ENCODE measurements at regions not wholly inside any gene's neighbourhood (a gene's known extent, or its start where the extent isn't known, plus 50 kb on each side); places are given as distances from the start of the nearest gene placed in this dataset.
A peak's percentile ranks its signal among the peaks of the same experiment; 100 is the strongest.

DNA sequence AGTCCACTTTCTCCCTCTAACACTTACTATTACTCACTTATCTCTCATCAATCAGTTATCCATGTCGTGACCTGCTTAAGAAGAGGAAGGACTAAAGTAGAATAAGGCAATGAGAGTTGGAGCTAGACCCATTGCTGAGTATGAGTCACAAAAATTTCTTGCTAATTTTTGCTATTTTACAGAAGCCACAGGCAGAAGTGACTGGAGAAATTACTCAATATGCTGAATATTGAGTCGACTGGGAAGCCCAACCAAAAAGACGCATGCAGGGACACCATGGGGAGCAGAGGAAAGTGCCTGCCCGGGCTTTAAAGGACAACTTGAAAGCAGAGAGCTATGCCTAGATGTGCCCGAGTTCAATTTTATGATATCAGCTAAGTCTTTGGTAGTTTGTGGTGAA, 115.4 kb upstream of the FOXG1 start:
- peaks cover 37% of the 10 kb centered on the region for H3K4me1 ChIP-seq (ENCODE audit: control insufficient read depth, insufficient read depth, low read length, unreplicated experiment)
- H3K27me3 ChIP-seq (ENCODE audit: insufficient read depth, low read length): no peaks in the 10 kb centered on the region
- H3K4me3 ChIP-seq (ENCODE audit: low read depth, low read length): peak overlapping the region; percentile 31; the same call in 1 of the 2 replicates
- peak overlapping the region; percentile 93 for H3K27ac ChIP-seq (ENCODE audit: low read depth, low read length)
- H3K36me3 ChIP-seq (ENCODE audit: insufficient read depth, low read length): no peaks in the 10 kb centered on the region
- H3K79me2 ChIP-seq (ENCODE audit: control insufficient read depth, insufficient read depth, low read length, unreplicated experiment): no peaks in the 10 kb centered on the region
- H2AFZ ChIP-seq (ENCODE audit: low read length, unreplicated experiment): peak overlapping the region; percentile 47

DNA sequence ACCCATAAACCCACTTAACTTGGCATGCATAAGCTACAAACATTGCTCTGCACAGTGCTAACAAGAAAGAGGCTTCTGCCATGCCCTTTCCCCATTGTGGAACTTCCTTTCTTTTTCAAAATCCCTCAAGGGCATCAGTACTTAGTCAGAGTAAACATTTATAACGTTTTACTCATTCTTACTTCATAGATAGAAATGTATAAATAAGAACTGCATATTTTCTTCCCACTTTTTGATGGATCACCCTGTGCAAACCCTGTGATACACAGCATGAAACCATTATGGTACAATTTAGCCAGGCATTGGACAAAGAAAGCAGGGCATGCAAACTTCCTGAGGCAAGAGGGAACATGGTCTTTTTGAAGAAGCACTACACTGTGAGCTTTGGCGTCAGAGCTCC, 113.8 kb upstream of the FOXG1 start:
- Histone ChIP-seq H3K27me3 (ENCODE audit: insufficient read depth, low read length) (no peaks in the 10 kb centered on the region), H3K27ac (ENCODE audit: low read depth, low read length) (peak overlapping the region; percentile 93), H3K79me2 (ENCODE audit: control insufficient read depth, insufficient read depth, low read length, unreplicated experiment) (no peaks in the 10 kb centered on the region), H3K4me3 (ENCODE audit: low read depth, low read length) (peak overlapping the region; percentile 27), H2AFZ (ENCODE audit: low read length, unreplicated experiment) (peak overlapping the region; percentile 61), H3K4me1 (ENCODE audit: control insufficient read depth, insufficient read depth, low read length, unreplicated experiment) (peaks cover 46% of the 10 kb centered on the region), H3K36me3 (ENCODE audit: insufficient read depth, low read length) (no peaks in the 10 kb centered on the region)

DNA sequence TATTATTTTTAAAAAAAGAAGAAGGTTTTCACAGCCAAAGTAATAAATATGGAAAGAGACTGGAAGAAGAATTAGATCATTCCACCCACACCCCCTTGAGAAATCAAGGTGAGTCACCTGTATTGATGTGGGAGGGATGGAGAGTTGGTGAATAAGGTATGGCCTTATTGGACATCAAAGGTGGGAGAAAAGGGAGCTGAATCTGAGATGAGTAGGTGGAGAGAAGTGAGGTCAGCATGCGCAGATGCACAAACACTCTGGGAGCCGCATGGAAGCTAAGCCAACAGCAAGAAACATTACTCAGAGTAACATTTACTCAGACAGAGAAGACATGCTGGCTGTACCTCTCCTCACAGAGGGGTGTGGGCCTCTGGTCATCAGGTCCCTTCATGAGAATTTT, 113.1 kb upstream of the FOXG1 start:
- H3K27me3 ChIP-seq (ENCODE audit: insufficient read depth, low read length): no peaks in the 10 kb centered on the region
- H3K4me3 ChIP-seq (ENCODE audit: low read depth, low read length): no peak overlapping the region; the same call in 1 of the 2 replicates
- no peaks in the 10 kb centered on the region for H3K36me3 ChIP-seq (ENCODE audit: insufficient read depth, low read length)
- peaks cover 46% of the 10 kb centered on the region for H3K4me1 ChIP-seq (ENCODE audit: control insufficient read depth, insufficient read depth, low read length, unreplicated experiment)
- no peaks in the 10 kb centered on the region for H3K79me2 ChIP-seq (ENCODE audit: control insufficient read depth, insufficient read depth, low read length, unreplicated experiment)
- H3K27ac ChIP-seq (ENCODE audit: low read depth, low read length): peak overlapping the region; percentile 93
- H2AFZ ChIP-seq (ENCODE audit: low read length, unreplicated experiment): peak overlapping the region; percentile 61

DNA sequence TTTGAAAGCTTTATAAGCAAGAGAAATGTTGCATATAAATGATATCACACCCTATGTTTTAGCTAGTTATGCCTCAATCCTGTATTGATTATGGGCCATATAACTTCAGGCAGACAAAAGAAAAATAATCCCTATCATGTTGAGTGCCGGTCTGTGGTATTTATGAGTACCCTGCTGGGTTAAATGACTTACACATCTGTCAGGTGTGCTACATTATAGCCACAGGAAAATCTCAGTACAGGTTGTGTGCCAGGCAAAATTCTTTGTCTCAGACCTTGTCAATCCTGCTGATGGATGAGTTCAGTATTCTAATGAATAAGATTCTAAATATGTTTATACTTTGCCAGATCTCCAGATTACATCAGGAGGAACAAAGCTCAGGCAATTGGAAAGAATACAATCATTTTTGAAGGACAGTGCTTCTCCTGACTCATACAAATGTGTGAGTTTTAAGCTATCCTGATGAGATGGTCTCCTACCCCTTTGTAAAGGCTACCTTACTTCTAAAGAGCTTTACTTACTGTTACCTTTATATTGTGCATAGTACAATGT, 109.8 kb upstream of the FOXG1 start:
- Histone ChIP-seq H3K4me1 (ENCODE audit: control insufficient read depth, insufficient read depth, low read length, unreplicated experiment) (peaks cover 48% of the 10 kb centered on the region), H2AFZ (ENCODE audit: low read length, unreplicated experiment) (no peak overlapping the region), H3K4me3 (ENCODE audit: low read depth, low read length) (no peak overlapping the region), H3K27ac (ENCODE audit: low read depth, low read length) (no peak overlapping the region), H3K36me3 (ENCODE audit: insufficient read depth, low read length) (no peaks in the 10 kb centered on the region), H3K79me2 (ENCODE audit: control insufficient read depth, insufficient read depth, low read length, unreplicated experiment) (no peaks in the 10 kb centered on the region), H3K27me3 (ENCODE audit: insufficient read depth, low read length) (no peaks in the 10 kb centered on the region)

DNA sequence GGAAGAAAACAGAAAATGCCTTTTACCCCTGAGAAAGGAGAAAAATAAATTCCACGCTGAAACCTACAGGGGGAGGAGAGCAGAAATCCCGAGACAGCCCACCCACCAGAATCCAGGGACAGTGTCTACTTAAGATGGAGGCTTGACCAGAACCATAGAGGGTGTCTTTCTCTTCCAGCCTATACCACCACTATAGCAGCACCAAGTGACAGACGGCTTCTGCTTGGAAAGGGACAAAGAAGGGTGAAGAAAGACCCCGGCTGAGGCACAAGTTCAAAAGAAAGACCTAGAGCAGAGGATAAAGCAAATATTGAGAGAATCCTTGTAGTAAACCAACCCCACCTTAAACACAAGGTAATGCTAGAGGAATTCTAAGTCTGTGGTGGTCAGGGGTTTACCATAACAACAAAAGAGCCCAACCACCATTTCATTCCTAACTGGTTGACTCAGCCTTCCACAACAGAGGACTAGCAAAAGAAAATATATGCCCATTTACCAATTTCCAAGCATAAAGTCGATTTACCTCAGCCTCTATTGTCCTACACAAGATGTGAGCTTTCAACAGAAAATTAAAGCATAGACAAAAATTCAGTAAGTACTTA, 105.3 kb upstream of the FOXG1 start:
- Histone ChIP-seq H3K27me3 (ENCODE audit: insufficient read depth, low read length) (no peaks in the 10 kb centered on the region), H3K79me2 (ENCODE audit: control insufficient read depth, insufficient read depth, low read length, unreplicated experiment) (no peaks in the 10 kb centered on the region), H2AFZ (ENCODE audit: low read length, unreplicated experiment) (peak overlapping the region; percentile 20), H3K4me3 (ENCODE audit: low read depth, low read length) (no peak overlapping the region), H3K4me1 (ENCODE audit: control insufficient read depth, insufficient read depth, low read length, unreplicated experiment) (peaks cover 28% of the 10 kb centered on the region), H3K36me3 (ENCODE audit: insufficient read depth, low read length) (no peaks in the 10 kb centered on the region), H3K27ac (ENCODE audit: low read depth, low read length) (peak overlapping the region; percentile 44)

DNA sequence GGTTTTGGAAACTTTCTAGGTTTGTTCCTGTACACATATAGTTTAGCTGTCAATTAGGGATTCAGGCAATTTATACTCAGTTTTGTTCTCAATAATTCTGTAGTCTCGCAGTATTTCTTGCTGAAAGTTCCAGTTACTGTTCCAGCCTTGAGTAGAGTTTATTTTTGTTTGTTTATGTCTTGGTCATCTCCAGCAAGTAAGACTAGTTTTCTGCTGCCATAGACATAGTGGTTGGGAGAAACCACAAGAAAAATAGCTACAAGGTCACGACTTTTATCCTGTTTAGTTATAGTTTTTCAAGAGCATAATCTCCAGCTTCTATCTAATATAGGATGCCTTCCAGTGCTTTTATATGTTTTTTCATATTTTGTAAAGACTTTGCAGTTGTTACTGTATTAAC, 99.6 kb upstream of the FOXG1 start:
- no peaks in the 10 kb centered on the region for H3K27me3 ChIP-seq (ENCODE audit: insufficient read depth, low read length)
- H3K27ac ChIP-seq (ENCODE audit: low read depth, low read length): no peak overlapping the region; the same call in 1 of the 2 replicates
- H3K36me3 ChIP-seq (ENCODE audit: insufficient read depth, low read length): no peaks in the 10 kb centered on the region
- H3K4me1 ChIP-seq (ENCODE audit: control insufficient read depth, insufficient read depth, low read length, unreplicated experiment): peaks cover 39% of the 10 kb centered on the region
- H3K4me3 ChIP-seq (ENCODE audit: low read depth, low read length): no peak overlapping the region; the same call in 1 of the 2 replicates
- H2AFZ ChIP-seq (ENCODE audit: low read length, unreplicated experiment): peak overlapping the region; percentile 26
- no peaks in the 10 kb centered on the region for H3K79me2 ChIP-seq (ENCODE audit: control insufficient read depth, insufficient read depth, low read length, unreplicated experiment)

DNA sequence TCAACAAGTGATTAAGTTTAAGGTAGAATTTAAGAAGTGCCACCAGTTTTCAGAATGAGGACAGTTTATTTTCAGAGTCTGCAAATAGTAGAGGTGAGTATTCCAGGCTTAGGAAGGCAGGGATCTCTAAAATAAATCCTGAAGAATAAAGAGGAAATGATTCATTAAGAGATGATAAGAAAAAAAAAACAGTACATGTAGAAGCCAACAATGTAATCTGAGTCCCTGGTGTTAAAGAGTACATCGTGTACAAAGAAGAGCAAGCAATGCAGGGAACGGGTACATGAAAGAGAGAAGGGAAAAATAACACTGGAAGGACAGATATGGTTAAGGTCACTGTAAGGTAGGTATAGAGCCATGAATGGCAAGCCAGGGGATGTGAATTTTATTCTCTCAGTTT, 95.2 kb upstream of the FOXG1 start:
- H3K4me1 ChIP-seq (ENCODE audit: control insufficient read depth, insufficient read depth, low read length, unreplicated experiment): peaks cover 54% of the 10 kb centered on the region
- peak overlapping the region; percentile 79 for H3K27ac ChIP-seq (ENCODE audit: low read depth, low read length)
- no peaks in the 10 kb centered on the region for H3K27me3 ChIP-seq (ENCODE audit: insufficient read depth, low read length)
- H2AFZ ChIP-seq (ENCODE audit: low read length, unreplicated experiment): peak overlapping the region; percentile 54
- no peaks in the 10 kb centered on the region for H3K36me3 ChIP-seq (ENCODE audit: insufficient read depth, low read length)
- H3K4me3 ChIP-seq (ENCODE audit: low read depth, low read length): peak overlapping the region; percentile 6; the same call in 1 of the 2 replicates
- H3K79me2 ChIP-seq (ENCODE audit: control insufficient read depth, insufficient read depth, low read length, unreplicated experiment): no peaks in the 10 kb centered on the region

DNA sequence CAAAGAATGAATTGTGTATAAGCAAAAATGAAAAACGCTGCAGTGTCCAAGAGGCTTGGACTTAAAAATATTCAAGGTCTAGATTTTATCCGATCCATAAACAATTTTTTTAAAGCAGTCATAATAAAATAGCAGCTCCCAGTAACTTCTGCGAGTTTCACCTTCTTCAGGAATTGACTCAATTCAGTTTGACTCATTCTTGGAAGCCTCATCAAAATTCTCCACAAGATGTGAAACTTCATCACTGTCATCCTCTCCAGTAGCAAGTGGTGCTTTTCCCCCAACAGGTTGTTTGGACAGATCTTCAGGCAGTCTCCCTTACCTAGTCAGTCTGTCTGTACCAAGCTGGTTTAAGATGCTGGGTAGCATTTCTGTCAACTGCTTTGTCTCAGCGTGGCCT, 93.5 kb upstream of the FOXG1 start:
- Histone ChIP-seq H2AFZ (ENCODE audit: low read length, unreplicated experiment) (no peak overlapping the region), H3K36me3 (ENCODE audit: insufficient read depth, low read length) (no peaks in the 10 kb centered on the region), H3K79me2 (ENCODE audit: control insufficient read depth, insufficient read depth, low read length, unreplicated experiment) (no peaks in the 10 kb centered on the region), H3K4me3 (ENCODE audit: low read depth, low read length) (no peak overlapping the region), H3K27ac (ENCODE audit: low read depth, low read length) (peak overlapping the region; percentile 79; the same call in 1 of the 2 replicates), H3K4me1 (ENCODE audit: control insufficient read depth, insufficient read depth, low read length, unreplicated experiment) (peaks cover 48% of the 10 kb centered on the region), H3K27me3 (ENCODE audit: insufficient read depth, low read length) (no peaks in the 10 kb centered on the region)

DNA sequence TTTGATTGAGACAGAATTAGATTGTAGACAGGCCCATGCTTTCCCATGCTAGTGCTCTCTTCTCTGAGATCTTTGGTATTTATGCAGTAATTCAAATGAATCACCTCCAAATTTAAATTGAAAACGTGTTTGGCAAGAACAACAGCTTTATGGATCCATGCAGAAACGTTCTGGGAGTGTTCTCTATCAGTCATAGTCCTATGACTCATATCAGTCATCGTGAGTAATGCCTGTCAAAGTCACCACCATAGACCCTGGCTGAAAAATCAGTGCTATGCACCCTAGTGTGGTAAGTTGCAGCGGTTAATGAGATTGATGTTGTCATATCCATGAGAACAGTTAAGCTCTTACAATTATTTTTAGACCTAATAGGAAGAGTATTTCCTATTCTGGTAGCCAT, 90.1 kb upstream of the FOXG1 start:
- no peaks in the 10 kb centered on the region for H3K79me2 ChIP-seq (ENCODE audit: control insufficient read depth, insufficient read depth, low read length, unreplicated experiment)
- H3K27me3 ChIP-seq (ENCODE audit: insufficient read depth, low read length): no peaks in the 10 kb centered on the region
- H3K27ac ChIP-seq (ENCODE audit: low read depth, low read length): peak overlapping the region; percentile 83
- H3K36me3 ChIP-seq (ENCODE audit: insufficient read depth, low read length): no peaks in the 10 kb centered on the region
- peak overlapping the region; percentile 18 for H2AFZ ChIP-seq (ENCODE audit: low read length, unreplicated experiment)
- H3K4me1 ChIP-seq (ENCODE audit: control insufficient read depth, insufficient read depth, low read length, unreplicated experiment): peaks cover 39% of the 10 kb centered on the region
- H3K4me3 ChIP-seq (ENCODE audit: low read depth, low read length): no peak overlapping the region; the same call in 1 of the 2 replicates

DNA sequence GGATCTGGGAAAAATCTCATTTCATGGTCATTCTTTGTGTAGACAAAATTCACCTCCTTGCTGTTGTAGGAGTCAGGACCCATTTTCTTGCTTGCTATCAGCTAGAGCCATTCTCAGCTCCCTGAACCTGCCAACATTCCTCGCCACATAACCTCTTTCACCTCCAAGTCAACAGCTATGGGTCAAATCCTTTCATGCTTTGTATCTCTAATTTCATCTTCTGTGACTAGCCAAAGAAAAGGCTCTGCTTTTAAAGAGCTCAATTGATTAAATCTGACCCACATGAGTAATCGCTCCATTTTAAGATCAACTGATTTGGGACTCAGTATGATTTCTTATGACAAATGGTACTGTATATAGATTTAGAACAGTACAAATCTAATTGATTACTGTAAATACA, 89.2 kb upstream of the FOXG1 start:
- peak overlapping the region; percentile 28 for H2AFZ ChIP-seq (ENCODE audit: low read length, unreplicated experiment)

DNA sequence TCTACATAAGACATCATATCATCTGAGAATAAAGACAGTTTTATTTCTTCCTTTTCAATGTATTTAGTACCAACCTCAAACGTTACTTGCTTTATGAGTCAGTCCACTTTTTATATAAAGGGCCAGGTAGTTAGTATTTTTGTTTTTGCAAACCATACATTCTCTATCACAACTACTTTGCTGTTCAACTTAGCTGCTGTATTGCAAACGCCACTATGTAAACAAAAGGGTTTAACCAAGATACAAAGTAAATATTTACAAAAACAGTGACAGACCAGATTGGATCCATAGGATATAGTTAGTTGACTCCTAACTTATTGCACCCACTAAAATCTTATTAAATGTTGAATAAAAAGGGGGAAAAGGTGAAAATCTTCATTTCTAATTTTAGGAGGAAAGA, 87.7 kb upstream of the FOXG1 start:
- H3K27ac ChIP-seq (ENCODE audit: low read depth, low read length): no peak overlapping the region

More for the DNA sequence above, 89.2 kb upstream of the FOXG1 start:
- Histone ChIP-seq H3K36me3 (ENCODE audit: insufficient read depth, low read length) (no peaks in the 10 kb centered on the region), H3K27ac (ENCODE audit: low read depth, low read length) (peak overlapping the region; percentile 83), H3K27me3 (ENCODE audit: insufficient read depth, low read length) (no peaks in the 10 kb centered on the region), H3K4me1 (ENCODE audit: control insufficient read depth, insufficient read depth, low read length, unreplicated experiment) (peaks cover 30% of the 10 kb centered on the region), H3K79me2 (ENCODE audit: control insufficient read depth, insufficient read depth, low read length, unreplicated experiment) (no peaks in the 10 kb centered on the region), H3K4me3 (ENCODE audit: low read depth, low read length) (no peak overlapping the region)

More for the DNA sequence above, 87.7 kb upstream of the FOXG1 start:
- no peak overlapping the region for H3K4me3 ChIP-seq (ENCODE audit: low read depth, low read length)
- peaks cover 20% of the 10 kb centered on the region for H3K4me1 ChIP-seq (ENCODE audit: control insufficient read depth, insufficient read depth, low read length, unreplicated experiment)
- H3K79me2 ChIP-seq (ENCODE audit: control insufficient read depth, insufficient read depth, low read length, unreplicated experiment): no peaks in the 10 kb centered on the region
- no peaks in the 10 kb centered on the region for H3K36me3 ChIP-seq (ENCODE audit: insufficient read depth, low read length)
- no peaks in the 10 kb centered on the region for H3K27me3 ChIP-seq (ENCODE audit: insufficient read depth, low read length)
- H2AFZ ChIP-seq (ENCODE audit: low read length, unreplicated experiment): no peak overlapping the region

All from ACC112 (cell line).